Karpas-422 (cell line): ENCODE measurements at regions not wholly inside any gene's neighbourhood (a gene's known extent, or its start where the extent isn't known, plus 50 kb on each side); places are given as distances from the start of the nearest gene placed in this dataset.
A peak's percentile ranks its signal among the peaks of the same experiment; 100 is the strongest.

Experiments used
- DNase-seq: peaks from one replicate; pipeline ENCODE4 v3.0.0-alpha.2; 2015
- H2AFZ ChIP-seq: fragments of 200-600 bp; sonication (generic); 2 replicates; pipeline ENCODE4 v1.6.1; 2014; ENCODE audit warnings: antibody characterized with exemption, low read length, mixed read lengths
- H3K27ac ChIP-seq: fragments of 200-600 bp; sonication (generic); 2 replicates; pipeline ENCODE4 v1.5.1; 2014; ENCODE audit warnings: mild to moderate bottlenecking, low read length, moderate library complexity
- H3K27me3 ChIP-seq: fragments of 200-600 bp; sonication (generic); 2 replicates; pipeline ENCODE4 v1.6.1; 2014; ENCODE audit warnings: low read length, mixed read lengths
- H3K36me3 ChIP-seq: fragments of 200-600 bp; sonication (generic); 2 replicates; pipeline ENCODE4 v1.6.1; 2014; ENCODE audit warnings: low read length, mixed read lengths; ENCODE audit not compliant: insufficient read depth
- H3K4me1 ChIP-seq: fragments of 200-600 bp; sonication (generic); 2 replicates; pipeline ENCODE4 v1.6.1; 2014; ENCODE audit warnings: mild to moderate bottlenecking, low read length, mixed read lengths
- H3K4me2 ChIP-seq: fragments of 200-600 bp; sonication (generic); 2 replicates; pipeline ENCODE4 v1.6.1; 2014; ENCODE audit warnings: low read length, low read depth, mild to moderate bottlenecking; ENCODE audit not compliant: poor library complexity, severe bottlenecking
- H3K4me3 ChIP-seq: fragments of 200-600 bp; sonication (generic); 2 replicates; pipeline ENCODE4 v1.5.1; 2014; ENCODE audit warnings: mild to moderate bottlenecking, antibody characterized with exemption, low read length, mixed read lengths
- H3K79me2 ChIP-seq: fragments of 200-600 bp; sonication (generic); 2 replicates; pipeline ENCODE4 v1.6.1; 2014; ENCODE audit warnings: mild to moderate bottlenecking, low read length, mixed read lengths
- H3K9ac ChIP-seq: fragments of 200-600 bp; sonication (generic); 2 replicates; pipeline ENCODE4 v1.6.0; 2014; ENCODE audit warnings: low read length
- H3K9me2 ChIP-seq: fragments of 200-600 bp; sonication (generic), shearing (Covaris generic); replicated peaks from 2 replicates; pipeline ENCODE4 v1.6.0; 2014; ENCODE audit warnings: mild to moderate bottlenecking, low read length, moderate library complexity; ENCODE audit not compliant: insufficient read depth
- H3K9me3 ChIP-seq: fragments of 300-700, 200-600 bp; sonication (generic); 2 replicates; pipeline ENCODE4 v1.6.1; 2014; ENCODE audit warnings: low read length, mixed read lengths
- H4K20me1 ChIP-seq: fragments of 200-600 bp; sonication (generic); 2 replicates; pipeline ENCODE4 v1.6.1; 2014; ENCODE audit warnings: mild to moderate bottlenecking, antibody characterized with exemption, low read length, low read depth; ENCODE audit not compliant: insufficient read depth

- Histone ChIP-seq H3K4me3 (peak overlapping the region; percentile 77), H3K4me2 (peak overlapping the region; percentile 98), H3K9me3 (no peaks in the 10 kb centered on the region), H3K9ac (peak overlapping the region; percentile 79), H3K27me3 (no peaks in the 10 kb centered on the region), H3K4me1 (peaks cover 64% of the 10 kb centered on the region), H3K9me2 (no peaks in the 10 kb centered on the region), H3K27ac (peak overlapping the region; percentile 93), H3K79me2 (no peaks in the 10 kb centered on the region), H4K20me1 (no peaks in the 10 kb centered on the region), H2AFZ (peak overlapping the region; percentile 87), H3K36me3 (no peaks in the 10 kb centered on the region)
- peak; percentile 74 for DNase-seq
Observed at GRCh38 chr13:74288361-74288911, 154.2 kb upstream of the KLF12 start.

GRCh38 chr13:74287724-74288169 is 153.5 kb upstream of the KLF12 start:
- H3K9ac ChIP-seq: peak overlapping the region; percentile 79
- no peaks in the 10 kb centered on the region for H3K9me3 ChIP-seq
- peaks cover 66% of the 10 kb centered on the region for H3K4me1 ChIP-seq
- H3K4me3 ChIP-seq: peak overlapping the region; percentile 77
- H3K9me2 ChIP-seq: no peaks in the 10 kb centered on the region
- peak overlapping the region; percentile 93 for H3K27ac ChIP-seq
- H3K27me3 ChIP-seq: no peaks in the 10 kb centered on the region
- no peaks in the 10 kb centered on the region for H4K20me1 ChIP-seq
- peak overlapping the region; percentile 87; the same call in 1 of the 2 replicates for H2AFZ ChIP-seq
- H3K4me2 ChIP-seq: peak overlapping the region; percentile 98
- DNase-seq: peak; percentile 97
- no peaks in the 10 kb centered on the region for H3K79me2 ChIP-seq
- no peaks in the 10 kb centered on the region for H3K36me3 ChIP-seq

- H3K4me1 ChIP-seq: peaks cover 16% of the 10 kb centered on the region
- no peak for DNase-seq
- H3K36me3 ChIP-seq: no peaks in the 10 kb centered on the region
- H2AFZ ChIP-seq: no peak overlapping the region
- no peak overlapping the region for H3K4me2 ChIP-seq
- H3K9ac ChIP-seq: no peak overlapping the region
- no peak overlapping the region for H3K27ac ChIP-seq
- no peaks in the 10 kb centered on the region for H4K20me1 ChIP-seq
- no peaks in the 10 kb centered on the region for H3K27me3 ChIP-seq
- H3K9me2 ChIP-seq: no peaks in the 10 kb centered on the region
- H3K79me2 ChIP-seq: no peaks in the 10 kb centered on the region
- no peak overlapping the region for H3K4me3 ChIP-seq
- no peaks in the 10 kb centered on the region for H3K9me3 ChIP-seq
Observed at GRCh38 chr13:74280795-74281490, 146.7 kb upstream of the KLF12 start.

- Histone ChIP-seq H3K9ac (no peak overlapping the region), H3K4me3 (no peak overlapping the region), H4K20me1 (no peaks in the 10 kb centered on the region), H3K9me3 (no peaks in the 10 kb centered on the region), H3K9me2 (no peaks in the 10 kb centered on the region), H3K36me3 (no peaks in the 10 kb centered on the region), H3K4me1 (peaks cover 10% of the 10 kb centered on the region), H2AFZ (no peak overlapping the region), H3K4me2 (no peak overlapping the region), H3K79me2 (no peaks in the 10 kb centered on the region), H3K27ac (no peak overlapping the region), H3K27me3 (no peaks in the 10 kb centered on the region)
- no peak for DNase-seq
Observed at GRCh38 chr13:74280093-74280794, 146.0 kb upstream of the KLF12 start.

- H3K36me3 ChIP-seq: no peaks in the 10 kb centered on the region
- no peaks in the 10 kb centered on the region for H4K20me1 ChIP-seq
- no peaks in the 10 kb centered on the region for H3K9me2 ChIP-seq
- H3K9me3 ChIP-seq: no peaks in the 10 kb centered on the region
- no peak overlapping the region for H2AFZ ChIP-seq
- no peaks in the 10 kb centered on the region for H3K27me3 ChIP-seq
- no peaks in the 10 kb centered on the region for H3K79me2 ChIP-seq
- H3K4me3 ChIP-seq: no peak overlapping the region
- H3K4me1 ChIP-seq: peaks cover 17% of the 10 kb centered on the region
- H3K4me2 ChIP-seq: no peak overlapping the region
- H3K27ac ChIP-seq: no peak overlapping the region
- DNase-seq: no peak
- no peak overlapping the region for H3K9ac ChIP-seq
Observed at GRCh38 chr13:74278901-74279300, 144.7 kb upstream of the KLF12 start.

GRCh38 chr13:74274916-74275315 is 140.7 kb upstream of the KLF12 start:
- H3K9me3 ChIP-seq: 0 out of 2 replicates have a peak, but pooled peaks cover 5% of the 10 kb centered on the region
- no peak overlapping the region for H2AFZ ChIP-seq
- no peak overlapping the region for H3K4me2 ChIP-seq
- no peak overlapping the region for H3K4me3 ChIP-seq
- no peaks in the 10 kb centered on the region for H3K27me3 ChIP-seq
- H3K9ac ChIP-seq: no peak overlapping the region
- H3K9me2 ChIP-seq: no peaks in the 10 kb centered on the region
- H3K27ac ChIP-seq: no peak overlapping the region
- H3K4me1 ChIP-seq: peaks cover 12% of the 10 kb centered on the region
- H3K79me2 ChIP-seq: no peaks in the 10 kb centered on the region
- H3K36me3 ChIP-seq: no peaks in the 10 kb centered on the region
- DNase-seq: no peak
- H4K20me1 ChIP-seq: no peaks in the 10 kb centered on the region

- Histone ChIP-seq H3K4me2 (no peak overlapping the region), H3K9me3 (0 out of 2 replicates have a peak, but pooled peaks cover 5% of the 10 kb centered on the region), H3K36me3 (no peaks in the 10 kb centered on the region), H3K4me1 (peaks cover 12% of the 10 kb centered on the region), H3K9me2 (no peaks in the 10 kb centered on the region), H3K4me3 (no peak overlapping the region), H3K27ac (no peak overlapping the region), H3K9ac (no peak overlapping the region), H2AFZ (no peak overlapping the region), H3K27me3 (no peaks in the 10 kb centered on the region), H3K79me2 (no peaks in the 10 kb centered on the region), H4K20me1 (no peaks in the 10 kb centered on the region)
- DNase-seq: no peak
Observed at GRCh38 chr13:74273581-74273980, 139.4 kb upstream of the KLF12 start.

GRCh38 chr13:74272826-74273225 is 138.6 kb upstream of the KLF12 start:
- Histone ChIP-seq H3K9me2 (no peaks in the 10 kb centered on the region), H3K36me3 (no peaks in the 10 kb centered on the region), H3K4me1 (peaks cover 12% of the 10 kb centered on the region), H3K27ac (no peak overlapping the region), H4K20me1 (no peaks in the 10 kb centered on the region), H3K27me3 (no peaks in the 10 kb centered on the region), H3K4me3 (no peak overlapping the region), H3K79me2 (no peaks in the 10 kb centered on the region), H3K9ac (no peak overlapping the region), H2AFZ (no peak overlapping the region), H3K4me2 (no peak overlapping the region), H3K9me3 (0 out of 2 replicates have a peak, but pooled peaks cover 5% of the 10 kb centered on the region)
- DNase-seq: no peak
